OCI-LY7 (cell line): ENCODE measurements at regions not wholly inside any gene's neighbourhood (a gene's known extent, or its start where the extent isn't known, plus 50 kb on each side); places are given as distances from the start of the nearest gene placed in this dataset.

Experiments used
- EZH2phosphoT487 ChIP-seq: fragments of 200-600 bp; sonication (generic); IDR thresholded peaks from 2 replicates; pipeline ENCODE4 v1.6.1; 2018; ENCODE audit warnings: low read depth, borderline replicate concordance, mild to moderate bottlenecking, mixed run types, antibody characterized with exemption, low read length, moderate library complexity, mixed read lengths
- TF ChIP-seq, protein P1 (sequence below): fragments of 200-600 bp; sonication (generic); conservative IDR thresholded peaks from 2 replicates; pipeline ENCODE4 v1.5.1; 2014; ENCODE audit warnings: mild to moderate bottlenecking, antibody characterized with exemption, low read length, moderate library complexity, mixed read lengths

DNA sequence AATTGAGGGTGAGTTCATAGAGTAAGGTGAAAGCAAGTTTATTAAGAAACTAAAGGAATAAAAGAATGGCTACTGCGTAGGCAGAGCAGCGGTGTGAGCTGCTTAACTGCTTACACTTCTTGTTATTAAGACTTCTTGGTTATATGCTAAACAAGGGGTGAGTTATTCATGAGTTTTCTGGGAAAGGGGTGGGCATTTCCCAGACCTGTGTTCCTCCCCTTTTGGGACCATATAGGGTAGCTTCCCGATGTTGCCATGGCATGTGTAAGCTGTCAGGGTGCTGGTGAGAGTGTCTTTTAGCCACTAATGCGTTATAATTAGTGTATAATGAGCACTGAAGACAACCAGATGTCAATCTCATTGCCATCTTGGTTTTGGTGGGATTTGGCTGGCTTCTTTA, 126.5 kb downstream of the ARSF start:
- TF ChIP-seq, protein P1, sequence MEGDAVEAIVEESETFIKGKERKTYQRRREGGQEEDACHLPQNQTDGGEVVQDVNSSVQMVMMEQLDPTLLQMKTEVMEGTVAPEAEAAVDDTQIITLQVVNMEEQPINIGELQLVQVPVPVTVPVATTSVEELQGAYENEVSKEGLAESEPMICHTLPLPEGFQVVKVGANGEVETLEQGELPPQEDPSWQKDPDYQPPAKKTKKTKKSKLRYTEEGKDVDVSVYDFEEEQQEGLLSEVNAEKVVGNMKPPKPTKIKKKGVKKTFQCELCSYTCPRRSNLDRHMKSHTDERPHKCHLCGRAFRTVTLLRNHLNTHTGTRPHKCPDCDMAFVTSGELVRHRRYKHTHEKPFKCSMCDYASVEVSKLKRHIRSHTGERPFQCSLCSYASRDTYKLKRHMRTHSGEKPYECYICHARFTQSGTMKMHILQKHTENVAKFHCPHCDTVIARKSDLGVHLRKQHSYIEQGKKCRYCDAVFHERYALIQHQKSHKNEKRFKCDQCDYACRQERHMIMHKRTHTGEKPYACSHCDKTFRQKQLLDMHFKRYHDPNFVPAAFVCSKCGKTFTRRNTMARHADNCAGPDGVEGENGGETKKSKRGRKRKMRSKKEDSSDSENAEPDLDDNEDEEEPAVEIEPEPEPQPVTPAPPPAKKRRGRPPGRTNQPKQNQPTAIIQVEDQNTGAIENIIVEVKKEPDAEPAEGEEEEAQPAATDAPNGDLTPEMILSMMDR, result no peak
- TF ChIP-seq EZH2phosphoT487, result no peak
